Muscle of arm (tissue), 1 donor: ENCODE measurements at regions not wholly inside any gene's neighbourhood (a gene's known extent, or its start where the extent isn't known, plus 50 kb on each side); places are given as distances from the start of the nearest gene placed in this dataset.
A peak's percentile ranks its signal among the peaks of the same experiment; 100 is the strongest.
"Not testable (repeated sequence)": the region's sequence is repeated elsewhere in the genome, so short reads cannot be mapped to it uniquely, and the experiment has no call there.

Experiments used
- DNase-seq: peaks from one replicate; pipeline ENCODE4 v3.0.0-alpha.2; 2013

- no peak for DNase-seq
Measured at GRCh38 chr13:70792121-70792520, 683.9 kb upstream of the KLHL1 start.

DNA sequence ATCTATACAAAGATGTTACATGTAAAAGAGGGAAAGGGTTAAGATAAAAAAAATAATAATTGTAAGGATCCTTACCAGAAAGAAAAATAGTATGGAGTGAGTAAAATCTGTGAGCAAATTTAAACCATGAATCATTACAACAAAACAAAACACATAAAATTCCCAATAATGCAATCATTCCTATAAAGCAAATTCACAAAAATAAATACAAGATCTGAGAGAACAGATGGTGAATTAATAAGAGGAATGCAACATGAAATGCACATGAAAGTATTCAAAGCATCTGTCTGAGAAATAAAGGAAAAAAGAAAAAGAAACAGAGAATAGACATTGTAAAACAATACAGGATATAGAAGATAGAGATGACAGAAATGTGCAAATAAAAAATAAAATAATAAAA, 681.5 kb upstream of the KLHL1 start:
- no peak for DNase-seq

- no peak for DNase-seq
Measured at GRCh38 chr13:70788074-70788473, 679.8 kb upstream of the KLHL1 start.

GRCh38 chr13:70784207-70784989, 676.1 kb upstream of the KLHL1 start:
- no peak for DNase-seq

GRCh38 chr13:70769817-70770216, 661.6 kb upstream of the KLHL1 start:
- peak; percentile 30 for DNase-seq

DNA sequence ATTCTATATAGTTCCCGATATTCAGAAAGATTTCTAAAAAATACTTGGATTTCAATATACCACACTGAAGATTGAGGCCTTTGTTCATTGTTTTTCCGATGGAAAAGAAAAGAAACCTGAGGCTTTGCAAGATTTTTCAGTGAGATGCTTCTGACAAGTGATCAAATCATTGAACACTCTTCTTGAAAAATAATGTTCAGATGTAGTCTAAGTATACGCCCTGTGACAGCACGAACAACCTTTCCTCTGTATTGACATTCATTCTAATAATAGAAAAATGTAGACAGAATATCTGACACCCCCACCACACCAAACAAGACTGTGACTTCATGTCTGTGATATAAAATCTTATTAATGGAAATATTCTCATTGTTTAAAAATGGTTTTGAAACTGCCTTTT, 650.7 kb upstream of the KLHL1 start:
- no peak for DNase-seq

DNA sequence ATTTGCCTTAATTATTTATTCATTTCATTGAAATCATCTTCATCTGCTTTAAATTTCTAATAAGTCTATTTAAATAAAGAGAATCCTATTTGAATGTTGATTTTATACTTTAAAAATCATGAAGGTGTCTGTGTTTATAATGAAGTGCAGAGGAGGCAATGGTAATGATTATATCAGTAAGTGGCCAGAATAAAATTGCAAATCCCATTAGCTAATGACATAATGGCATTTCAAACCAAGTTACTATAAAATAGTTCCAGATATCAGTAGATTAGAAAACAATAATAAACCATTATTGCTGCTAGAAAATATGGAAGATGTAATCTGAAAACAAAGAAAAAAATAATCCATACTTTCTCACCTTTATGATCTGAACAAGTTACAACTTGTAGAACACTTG, 647.8 kb upstream of the KLHL1 start:
- DNase-seq, result no peak

- DNase-seq, result no peak
Measured at GRCh38 chr13:70755456-70755855, 647.2 kb upstream of the KLHL1 start.

DNA sequence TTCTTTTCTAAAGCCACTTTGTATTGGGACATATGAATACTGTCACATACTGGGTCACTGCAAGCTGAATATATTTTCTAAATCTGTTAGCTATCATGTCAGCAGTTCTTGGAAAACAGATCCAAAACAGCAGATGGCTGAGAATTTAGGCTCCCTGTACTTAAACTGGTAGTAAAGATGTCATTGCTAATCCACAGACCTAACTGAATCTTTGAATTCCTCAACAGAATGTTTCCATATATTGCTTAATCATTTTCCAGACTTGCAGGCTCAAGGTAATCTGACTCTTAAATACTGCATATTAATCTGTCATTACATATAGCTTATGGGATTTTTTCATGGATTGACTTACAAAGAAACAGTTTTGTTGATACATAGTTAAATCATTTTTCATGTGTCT, 639.0 kb upstream of the KLHL1 start:
- no peak for DNase-seq

GRCh38 chr13:70746469-70746868, 638.2 kb upstream of the KLHL1 start:
- not testable (repeated sequence) for DNase-seq

DNA sequence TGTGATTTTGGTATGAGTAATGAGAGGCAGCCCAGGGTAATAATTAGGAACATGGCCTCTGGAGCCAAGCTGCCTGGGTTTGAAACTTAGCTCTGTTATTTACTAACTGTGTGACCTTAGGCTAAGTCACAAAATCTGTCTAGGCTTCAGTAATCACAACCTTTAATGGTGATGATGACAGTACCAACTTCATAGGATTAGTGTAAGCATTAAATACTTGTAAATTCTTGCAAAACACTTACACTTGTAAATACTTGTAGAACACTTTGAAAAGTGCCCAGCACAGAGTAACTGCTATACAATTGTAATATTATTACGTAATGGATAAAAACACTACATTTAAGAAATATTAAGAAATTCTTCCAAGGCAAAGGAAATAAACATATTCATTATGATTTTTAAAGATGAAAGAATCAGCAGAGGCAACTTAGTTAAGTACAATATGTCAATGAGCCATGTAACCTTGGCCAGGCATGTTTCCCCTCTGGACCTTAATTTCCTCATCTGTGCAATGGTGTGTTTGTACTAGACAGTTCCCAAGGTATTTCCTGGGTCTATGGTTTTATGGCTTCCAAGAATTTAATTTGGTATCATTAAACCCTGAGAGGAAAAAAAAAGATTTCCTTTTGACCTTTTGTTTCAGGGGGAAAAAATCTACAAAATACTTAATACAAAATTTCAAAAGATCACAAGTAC, 628.5 kb upstream of the KLHL1 start:
- no peak for DNase-seq

DNA sequence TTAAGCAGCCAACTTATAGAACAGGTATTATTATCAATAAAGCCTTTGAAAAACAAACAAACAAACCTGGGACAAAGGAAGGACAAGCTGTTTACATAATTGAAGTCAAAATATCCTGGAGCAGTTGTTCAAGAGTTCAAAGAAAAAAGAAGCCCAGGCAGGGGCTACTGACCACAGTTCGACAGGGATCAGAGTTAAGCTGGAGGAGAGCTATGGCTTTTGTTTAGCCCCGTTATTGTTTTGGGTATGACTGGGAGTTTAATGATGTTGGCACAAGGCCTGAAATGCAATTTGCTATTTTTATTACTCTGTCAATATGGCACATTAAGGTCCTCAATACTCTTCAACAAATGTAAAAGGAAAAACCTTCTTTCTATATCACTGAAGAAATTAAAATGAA, 624.4 kb upstream of the KLHL1 start:
- DNase-seq, result no peak

- no peak for DNase-seq
Measured at GRCh38 chr13:70729369-70729768, 621.1 kb upstream of the KLHL1 start.

GRCh38 chr13:70723732-70724131, 615.5 kb upstream of the KLHL1 start:
- DNase-seq, result no peak

GRCh38 chr13:70720386-70720785, 612.1 kb upstream of the KLHL1 start:
- DNase-seq, result no peak

DNA sequence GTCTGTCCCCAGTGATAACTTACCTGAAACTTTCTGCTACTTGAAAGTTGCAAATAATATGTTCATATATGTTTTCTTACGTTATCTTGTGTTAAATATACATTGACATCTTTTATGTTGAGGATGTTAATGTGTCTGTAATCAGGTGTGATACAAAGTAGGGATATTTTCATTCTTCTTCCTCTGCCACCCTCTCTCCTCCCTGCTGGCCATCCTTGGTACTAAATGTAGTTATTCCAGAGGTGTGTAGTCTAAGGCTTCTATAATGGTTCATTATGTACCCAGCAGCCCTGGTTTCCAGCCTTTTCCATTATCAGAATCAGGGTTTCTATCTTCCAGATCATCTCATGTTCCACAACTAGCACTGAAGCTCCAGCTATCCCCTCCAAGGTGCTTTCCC, 606.7 kb upstream of the KLHL1 start:
- no peak for DNase-seq

GRCh38 chr13:70708775-70709174, 600.5 kb upstream of the KLHL1 start:
- DNase-seq, result peak; percentile 32

GRCh38 chr13:70703755-70704154, 595.5 kb upstream of the KLHL1 start:
- DNase-seq, result no peak

GRCh38 chr13:70694996-70695715, 586.9 kb upstream of the KLHL1 start:
- DNase-seq, result peak; percentile 40

GRCh38 chr13:70668983-70669382, 560.7 kb upstream of the KLHL1 start:
- DNase-seq, result no peak

DNA sequence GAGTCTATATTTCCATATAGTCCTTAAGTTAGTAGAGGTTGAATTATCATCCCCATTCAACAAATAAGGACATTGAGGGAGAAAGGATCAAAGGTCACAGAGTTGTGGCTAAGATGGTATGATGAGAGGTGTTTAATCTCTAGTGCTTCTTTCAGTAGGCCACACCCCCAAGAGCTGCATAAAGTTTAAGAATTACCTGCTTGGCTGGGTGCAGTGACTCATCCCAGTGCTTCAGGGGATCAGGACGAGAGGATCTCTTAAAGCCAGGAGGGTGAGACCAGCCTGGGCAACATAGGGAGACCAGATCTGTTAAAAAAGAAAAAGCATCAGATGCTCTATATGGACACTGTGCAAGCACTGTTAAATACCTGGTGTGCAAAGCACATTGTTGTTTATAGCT, 560.0 kb upstream of the KLHL1 start:
- DNase-seq, result no peak

GRCh38 chr13:70666883-70667556, 558.8 kb upstream of the KLHL1 start:
- no peak for DNase-seq
